AML-193 (cell line): ENCODE measurements at regions not wholly inside any gene's neighbourhood (a gene's known extent, or its start where the extent isn't known, plus 50 kb on each side); places are given as distances from the start of the nearest gene placed in this dataset.

Source experiments
- DNase-seq, 2 experiments: peaks; one replicate each; lab custom pipeline; 2025; lab: John Stamatoyannopoulos, UW

DNA sequence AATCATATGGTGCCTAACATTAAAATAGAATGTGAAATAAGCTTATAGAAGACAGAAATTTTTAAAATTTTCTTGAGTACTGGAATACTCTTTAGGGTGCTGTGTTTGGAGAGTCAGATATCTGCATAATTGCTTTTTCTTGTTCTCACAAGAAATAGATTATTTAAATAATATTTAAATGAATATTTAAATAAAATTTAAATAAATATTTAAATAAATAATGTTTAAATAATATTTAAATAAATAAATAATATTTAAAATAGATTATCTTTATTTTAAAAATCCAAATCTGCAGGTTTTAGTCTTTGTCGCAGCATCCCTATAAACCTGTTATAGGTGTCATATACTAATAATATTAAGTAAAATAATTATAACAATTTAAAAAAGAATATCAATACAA, 1589.4 kb downstream of the MAT2B start:
- DNase-seq: no peak

GRCh38 chr5:165101709-165102108, 1596.3 kb downstream of the MAT2B start:
- no peak for DNase-seq

DNA sequence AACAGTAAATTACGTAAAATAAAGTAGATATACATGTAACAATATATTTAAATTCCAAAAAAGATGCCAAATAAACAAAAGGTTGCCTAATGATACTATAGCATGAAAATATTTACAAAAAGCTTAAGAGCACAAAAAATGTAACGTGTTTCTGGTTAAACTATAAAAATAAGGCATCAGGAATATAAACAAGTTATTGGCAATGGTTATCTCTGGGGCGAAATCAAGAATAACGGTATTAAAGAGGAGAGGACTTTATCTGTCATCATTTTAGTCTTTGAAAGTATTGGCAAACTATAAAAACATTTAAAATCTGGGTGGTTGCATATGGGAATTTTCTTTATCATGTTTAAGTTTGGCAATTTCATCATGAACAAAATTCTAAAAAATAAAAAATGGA, 1599.2 kb downstream of the MAT2B start:
- no peak for DNase-seq

DNA sequence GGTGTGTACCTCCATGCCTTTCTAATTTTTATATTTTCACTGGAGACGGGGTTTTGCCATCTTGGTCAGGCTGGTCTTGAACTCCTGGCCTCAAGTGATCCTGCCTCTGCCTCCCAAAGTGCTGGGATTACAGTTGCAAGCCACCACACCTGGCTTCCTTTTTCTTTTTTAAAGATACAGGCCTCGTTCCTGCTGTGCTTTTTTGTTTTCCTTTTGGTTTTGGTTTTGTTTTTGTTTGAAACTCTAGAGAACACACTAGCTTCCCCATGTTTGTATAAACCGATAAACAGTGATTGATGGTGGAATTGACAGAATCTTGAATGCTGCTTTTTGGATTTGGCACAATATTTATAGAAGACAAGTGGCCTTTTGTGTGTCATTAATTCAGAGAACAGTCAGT, 1603.4 kb downstream of the MAT2B start:
- no peak for DNase-seq

GRCh38 chr5:165119175-165119574, 1613.8 kb downstream of the MAT2B start:
- DNase-seq: peak; percentile 16 to 19

DNA sequence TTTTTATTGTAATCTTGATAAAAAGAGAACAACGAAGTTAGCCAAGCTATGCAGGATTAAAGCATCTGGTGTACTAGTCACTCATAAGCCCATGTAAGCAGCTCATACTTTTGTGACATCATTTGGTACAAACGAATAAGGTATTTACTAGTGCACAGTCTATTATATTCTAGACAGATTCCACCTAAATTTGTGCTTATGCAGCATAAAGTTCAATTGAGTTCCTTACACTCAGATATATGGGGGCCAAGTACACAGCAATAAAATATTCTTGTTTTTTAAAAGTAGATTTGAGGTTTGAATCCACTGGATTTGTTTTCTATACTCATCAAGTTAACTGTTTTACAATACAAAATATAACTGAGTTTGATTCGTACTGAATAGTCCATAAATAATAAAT, 1621.2 kb downstream of the MAT2B start:
- DNase-seq: no peak

DNA sequence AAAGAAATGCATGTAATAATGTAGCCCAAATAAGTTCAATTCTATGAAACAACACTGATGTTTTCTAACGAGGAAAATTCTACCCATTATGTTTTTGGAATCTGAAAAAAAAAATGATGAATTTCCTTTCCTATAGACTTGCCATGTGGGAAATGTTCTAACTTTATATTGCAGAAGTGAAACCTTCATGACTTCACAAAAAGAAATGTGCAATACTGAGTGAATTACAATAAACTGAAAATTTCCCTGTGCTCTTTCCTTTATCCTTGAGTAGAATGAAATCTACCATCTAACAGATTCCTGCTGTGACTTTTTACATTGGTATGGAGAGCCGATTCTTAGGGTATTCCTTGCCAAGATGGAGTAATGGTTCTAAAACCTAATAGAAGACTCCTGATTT, 1622.5 kb downstream of the MAT2B start:
- no peak for DNase-seq

DNA sequence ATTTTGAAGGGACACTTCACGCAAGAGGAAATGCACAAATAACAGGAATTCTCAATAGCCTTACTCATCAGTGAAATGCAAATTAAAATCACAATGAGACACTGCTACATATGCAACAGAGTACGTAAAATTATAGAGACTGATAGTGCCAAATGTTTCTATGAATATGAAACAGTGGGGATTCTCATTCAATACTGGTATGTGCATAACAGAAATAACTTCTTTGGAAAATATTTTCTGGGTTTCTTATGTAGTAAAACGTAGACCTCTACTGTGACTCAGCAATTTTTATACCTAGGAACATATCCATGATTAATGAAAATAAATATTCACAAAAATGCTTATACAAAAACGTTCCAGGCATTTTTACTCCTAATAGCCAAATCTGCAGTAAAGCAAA, 1625.2 kb downstream of the MAT2B start:
- DNase-seq: no peak

DNA sequence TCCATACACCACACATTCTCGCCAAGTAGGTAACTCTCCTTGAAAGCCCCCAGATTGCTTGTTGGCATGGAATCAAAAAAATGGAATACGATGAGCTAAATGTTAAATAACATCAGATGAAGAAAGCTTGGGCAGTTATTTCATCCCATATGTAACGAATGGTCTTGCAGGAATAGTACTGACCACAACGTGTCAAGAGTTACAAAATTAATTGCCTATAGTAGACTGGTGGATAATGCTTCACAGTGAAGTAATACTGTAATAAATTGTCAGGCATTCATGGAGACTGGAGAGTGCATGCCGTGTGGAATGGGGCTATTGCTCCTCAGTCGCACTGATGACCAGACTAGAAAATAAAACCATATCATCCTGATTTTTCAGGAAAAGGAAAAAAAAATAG, 1628.7 kb downstream of the MAT2B start:
- no peak for DNase-seq

DNA sequence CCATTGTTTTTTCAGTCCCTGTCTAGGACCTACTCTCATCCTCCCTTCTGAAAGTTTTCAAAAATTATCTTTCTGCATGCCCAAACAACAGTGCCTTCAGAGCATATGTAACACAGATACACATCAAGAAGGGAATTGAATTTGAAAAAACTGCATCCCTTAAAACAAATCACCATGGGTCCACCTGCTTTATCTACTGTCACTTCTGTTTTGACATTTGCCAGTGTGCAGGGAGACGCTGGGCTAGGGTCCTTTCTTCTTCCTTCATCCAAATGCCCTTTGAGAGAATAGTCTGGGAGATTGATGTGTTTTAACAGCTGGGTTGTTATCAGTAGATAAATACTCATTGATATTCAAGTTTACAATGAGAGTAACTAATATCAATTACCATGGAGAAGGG, 1630.1 kb downstream of the MAT2B start:
- no peak for DNase-seq

- no peak for DNase-seq
These were observed 1632.3 kb downstream of the MAT2B start for GRCh38 chr5:165137701-165138100.

GRCh38 chr5:165138236-165138635, 1632.8 kb downstream of the MAT2B start:
- no peak for DNase-seq

DNA sequence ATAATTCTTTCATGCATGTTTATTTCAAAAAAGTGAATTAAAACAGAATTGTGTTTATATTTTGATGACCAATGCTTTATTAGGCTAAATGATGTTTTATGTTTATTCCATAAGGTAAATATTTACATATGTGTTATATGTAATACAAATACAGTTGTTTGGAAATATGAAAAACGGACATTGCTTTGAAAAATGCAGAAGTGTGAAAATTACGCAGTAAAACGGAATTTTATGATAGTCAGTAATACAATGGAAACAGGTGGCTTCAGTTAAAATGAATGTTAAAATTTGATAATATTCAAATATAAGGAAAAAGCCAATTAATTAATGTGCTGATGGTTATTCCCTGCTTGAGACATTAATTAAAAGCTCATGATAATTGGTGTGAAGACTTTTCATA, 1633.8 kb downstream of the MAT2B start:
- DNase-seq: no peak

GRCh38 chr5:165139721-165140120, 1634.3 kb downstream of the MAT2B start:
- DNase-seq: peak; percentile 84 to 87

GRCh38 chr5:165143741-165144140, 1638.3 kb downstream of the MAT2B start:
- DNase-seq: no peak

GRCh38 chr5:165149431-165149830, 1644.0 kb downstream of the MAT2B start:
- no peak for DNase-seq

GRCh38 chr5:165152058-165152457, 1646.6 kb downstream of the MAT2B start:
- DNase-seq: no peak

- no peak for DNase-seq
These were observed 1651.8 kb downstream of the MAT2B start for GRCh38 chr5:165157219-165157618.

DNA sequence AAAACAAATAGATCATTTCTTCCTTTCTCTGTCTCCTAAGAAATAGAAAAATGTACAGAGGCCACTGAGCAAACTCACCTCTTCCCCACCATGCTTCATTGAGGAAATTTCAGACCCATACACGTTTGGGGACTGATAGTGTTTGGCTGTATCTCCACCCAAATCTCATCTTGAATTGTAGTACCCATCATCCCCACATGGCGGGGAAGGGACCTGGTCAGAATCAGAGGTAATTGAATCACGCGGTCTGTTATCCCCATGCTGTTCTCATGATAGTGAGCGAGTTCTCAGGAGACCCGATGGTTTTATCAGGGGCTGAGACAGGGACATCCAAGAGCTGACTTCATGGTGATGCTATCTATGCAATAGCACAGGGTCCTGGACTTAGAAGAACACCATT, 1655.8 kb downstream of the MAT2B start:
- no peak for DNase-seq

DNA sequence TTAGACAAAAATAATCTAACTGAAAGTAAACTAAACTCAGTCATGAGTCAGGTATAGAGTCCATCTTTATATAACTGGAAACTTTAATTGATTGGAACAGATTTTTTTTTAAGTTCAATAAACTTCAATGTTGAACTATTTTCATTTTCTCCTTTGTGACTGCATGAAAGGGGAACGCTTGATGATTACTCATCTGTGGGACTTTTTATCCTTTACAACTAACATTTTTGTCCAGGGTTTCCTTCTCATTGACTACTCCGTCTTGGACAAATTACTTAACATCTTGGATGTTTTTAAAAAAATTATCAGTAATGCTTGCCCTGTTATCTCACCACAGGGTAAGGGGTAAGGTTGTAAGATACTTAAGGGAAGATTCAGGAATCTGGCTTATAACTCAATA, 1658.4 kb downstream of the MAT2B start:
- DNase-seq: no peak

DNA sequence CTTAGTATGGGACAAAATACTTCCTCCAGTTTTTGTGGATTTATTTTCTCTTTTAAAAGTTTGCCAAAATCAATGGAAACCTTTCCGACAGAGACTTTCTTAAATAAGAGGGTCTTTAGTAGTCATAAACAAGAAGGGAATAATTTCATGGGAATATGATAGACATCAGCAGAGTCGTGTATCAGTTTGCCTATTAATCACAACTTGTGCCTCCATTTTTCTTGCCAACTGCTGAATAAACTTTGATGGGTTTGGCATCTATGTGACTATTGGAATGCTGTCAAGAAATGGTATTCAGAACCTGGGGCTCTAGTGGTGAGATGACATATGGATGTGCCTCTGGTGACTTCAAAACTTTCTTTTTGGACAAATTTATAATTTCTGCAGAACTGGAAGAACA, 1668.2 kb downstream of the MAT2B start:
- DNase-seq: no peak

DNA sequence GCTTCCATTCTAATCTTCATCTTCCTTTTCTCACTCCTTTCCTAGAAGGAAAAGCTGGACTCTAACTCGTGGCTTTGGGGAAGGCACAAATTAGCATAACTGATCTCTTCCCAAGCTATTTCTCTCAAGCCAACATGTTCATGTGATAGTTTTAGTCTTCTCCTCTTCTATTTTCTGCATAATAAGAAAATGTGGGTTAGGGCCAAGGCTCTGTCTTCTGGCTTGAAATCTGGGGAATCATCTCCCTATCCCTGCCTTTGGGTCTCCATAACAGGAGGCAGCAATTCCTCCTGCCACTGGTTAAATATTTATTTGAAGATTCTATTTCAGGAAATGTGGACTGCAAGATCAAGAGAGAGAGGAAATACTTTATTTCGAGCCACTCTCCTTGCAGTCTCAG, 1669.6 kb downstream of the MAT2B start:
- DNase-seq: no peak

DNA sequence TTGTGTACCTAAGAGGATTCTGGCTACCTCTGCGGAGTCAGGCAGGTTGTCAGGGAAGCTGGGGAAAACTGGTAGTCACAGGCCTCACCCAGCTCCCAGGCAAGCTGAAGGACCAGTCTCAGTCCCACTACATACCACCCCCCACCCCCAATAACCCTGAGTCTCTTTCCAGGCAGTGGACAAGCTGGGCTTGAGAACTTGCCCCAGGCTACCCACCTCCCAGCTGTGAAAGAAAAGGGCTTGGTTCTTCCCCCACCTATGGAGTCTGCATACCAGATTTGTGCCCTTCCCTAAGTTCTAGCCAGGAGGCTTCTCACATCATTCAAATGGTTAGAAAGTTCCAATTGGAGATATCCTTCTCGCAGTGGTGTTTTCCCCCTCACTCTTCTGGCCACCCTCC, 1678.8 kb downstream of the MAT2B start:
- no peak for DNase-seq

DNA sequence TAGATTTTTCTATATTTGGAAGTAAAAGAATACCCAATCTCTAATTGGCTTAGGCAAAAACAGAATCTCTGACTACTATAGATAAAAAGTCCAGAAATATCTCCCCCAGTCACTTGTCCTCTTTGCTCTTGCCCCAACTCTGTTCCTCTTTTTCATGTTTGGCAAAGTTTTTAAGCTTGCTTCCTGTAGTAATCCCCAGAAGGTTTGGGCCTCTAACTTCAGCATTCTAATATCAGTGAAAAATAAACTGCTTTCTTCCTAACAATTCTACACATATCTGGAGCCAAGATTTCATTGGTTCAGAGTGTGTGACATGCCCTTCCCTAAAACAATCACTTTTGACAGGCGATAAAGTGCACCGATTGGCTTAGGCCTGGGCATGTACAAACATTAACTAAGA, 1680.3 kb downstream of the MAT2B start:
- peak; percentile 77 to 78 for DNase-seq

- peak; percentile 45 to 49 for DNase-seq
These were observed 1682.4 kb downstream of the MAT2B start for GRCh38 chr5:165187815-165188214.
